HS-27A (cell line): ENCODE measurements at regions not wholly inside any gene's neighbourhood (a gene's known extent, or its start where the extent isn't known, plus 50 kb on each side); places are given as distances from the start of the nearest gene placed in this dataset.
"Not testable (repeated sequence)": the region's sequence is repeated elsewhere in the genome, so short reads cannot be mapped to it uniquely, and the experiment has no call there.

ENCODE experiments used
- DNase-seq: peaks from one replicate; pipeline ENCODE4 v3.0.0-alpha.2; 2012; ENCODE audit warnings: low read depth, missing footprints

- DNase-seq: no peak
These were observed 510.3 kb upstream of the CHAC2 start for GRCh38 chr2:53257287-53257686.

DNA sequence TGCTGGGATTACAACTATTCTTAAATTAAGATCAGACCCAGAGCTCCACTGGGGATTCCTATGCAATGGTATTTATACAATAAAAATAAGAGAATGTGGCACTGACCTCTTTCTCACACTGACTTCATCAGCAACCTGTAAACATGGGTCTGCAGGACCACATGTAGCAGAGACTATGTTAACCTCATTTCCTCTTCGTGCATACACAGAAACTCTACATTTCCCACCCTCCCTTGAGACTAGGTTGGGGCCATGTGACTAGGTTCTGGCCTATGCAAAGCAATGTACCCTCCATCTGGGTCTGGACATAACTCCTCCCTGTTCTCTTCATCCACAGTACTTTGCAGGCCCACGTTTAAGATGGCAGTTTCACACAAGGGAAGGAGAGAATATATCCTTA is 514.4 kb upstream of the CHAC2 start:
- no peak for DNase-seq

- DNase-seq: no peak
These were observed 515.5 kb upstream of the CHAC2 start for GRCh38 chr2:53252115-53252514.

- no peak for DNase-seq
These were observed 519.5 kb upstream of the CHAC2 start for GRCh38 chr2:53247956-53248735.

GRCh38 chr2:53243430-53243829 is 524.2 kb upstream of the CHAC2 start:
- DNase-seq: no peak

DNA sequence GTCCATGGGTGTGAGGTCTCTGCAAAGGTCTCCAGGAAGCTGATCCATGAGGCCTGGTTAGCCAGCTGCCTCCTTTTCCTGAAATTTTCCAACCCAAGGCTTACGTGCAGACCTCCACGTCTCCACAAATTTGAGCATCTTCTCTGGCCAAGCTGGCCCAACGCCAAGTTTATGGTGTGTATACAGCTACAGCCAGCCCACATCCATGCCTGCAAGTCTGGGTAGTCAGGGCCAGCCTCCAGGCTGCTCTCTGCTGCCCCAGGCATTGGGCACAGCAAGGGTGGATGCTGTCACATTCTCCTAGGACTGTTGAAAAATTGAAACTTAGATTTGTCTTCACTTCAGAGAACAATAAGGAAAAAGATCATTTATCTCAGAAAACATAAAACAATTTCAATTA is 525.5 kb upstream of the CHAC2 start:
- DNase-seq: no peak

DNA sequence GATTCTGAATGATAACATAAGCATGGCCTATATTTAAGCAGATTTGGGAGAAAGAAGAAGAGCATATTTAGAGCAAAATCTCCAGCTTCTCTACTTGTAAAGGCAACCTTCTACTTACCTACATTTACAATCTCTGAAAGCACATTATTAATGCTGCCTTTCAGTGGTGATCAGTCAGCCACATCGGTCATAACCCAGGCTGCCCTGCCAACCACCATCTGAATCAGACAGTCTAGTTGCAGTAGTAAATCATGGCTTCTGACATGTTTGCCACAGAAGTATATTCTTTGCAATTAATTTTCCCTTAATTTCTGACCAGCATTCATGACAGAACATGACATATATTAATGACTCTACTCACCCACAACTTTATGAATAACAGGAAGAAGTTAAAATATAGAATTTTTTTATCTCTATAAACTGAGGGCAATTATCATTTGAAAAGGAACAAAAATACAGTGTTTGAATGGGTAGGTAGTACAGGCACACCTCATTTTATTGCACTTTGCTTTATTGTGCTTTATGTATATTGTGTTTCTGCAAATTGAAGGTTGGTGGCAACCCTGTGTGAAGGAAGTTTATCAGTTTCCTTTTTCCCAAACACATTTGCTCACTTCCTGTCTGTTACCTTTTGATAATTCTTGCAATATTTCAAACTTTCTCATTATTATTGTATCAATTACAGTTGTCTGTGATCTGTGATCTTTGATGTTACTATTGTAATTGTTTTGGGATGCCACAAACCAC is 531.6 kb upstream of the CHAC2 start:
- no peak for DNase-seq

DNA sequence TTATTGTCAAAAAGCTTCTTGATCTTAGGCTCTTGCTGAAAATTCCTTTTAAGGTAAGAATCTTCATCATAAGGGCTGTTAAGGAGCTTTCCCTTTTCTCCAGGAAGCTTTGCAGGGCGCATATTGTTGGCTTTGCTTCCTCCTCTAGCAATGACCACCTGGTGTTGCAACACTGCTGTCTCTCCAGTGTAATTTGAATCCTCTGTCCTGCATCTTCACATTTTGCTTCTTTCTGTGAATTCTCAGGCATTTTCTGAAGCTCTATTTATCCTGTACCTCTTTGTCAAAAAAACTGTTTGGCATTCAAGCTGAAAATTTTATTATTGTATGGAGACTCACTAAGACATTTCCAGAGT is 533.1 kb upstream of the CHAC2 start:
- DNase-seq: no peak

GRCh38 chr2:53233759-53234547 is 533.7 kb upstream of the CHAC2 start:
- DNase-seq: no peak

DNA sequence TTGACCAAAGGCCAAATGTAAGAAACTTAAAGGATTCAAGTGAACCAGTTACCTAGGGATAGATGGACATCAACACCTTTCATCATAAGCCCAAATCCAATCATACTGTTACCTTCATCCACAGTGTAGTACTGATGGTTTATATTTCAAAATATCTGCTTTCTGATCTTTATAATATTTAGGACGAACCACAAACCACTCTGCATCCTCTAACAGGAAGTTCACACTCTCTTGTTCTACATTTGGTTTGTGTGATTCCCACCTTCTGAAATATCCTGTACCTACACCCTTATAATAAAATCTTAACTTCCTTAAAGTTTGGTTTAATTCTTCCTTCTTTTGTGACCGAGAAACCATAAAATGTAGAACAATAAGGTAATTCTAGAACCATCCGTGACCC is 535.7 kb upstream of the CHAC2 start:
- no peak for DNase-seq

DNA sequence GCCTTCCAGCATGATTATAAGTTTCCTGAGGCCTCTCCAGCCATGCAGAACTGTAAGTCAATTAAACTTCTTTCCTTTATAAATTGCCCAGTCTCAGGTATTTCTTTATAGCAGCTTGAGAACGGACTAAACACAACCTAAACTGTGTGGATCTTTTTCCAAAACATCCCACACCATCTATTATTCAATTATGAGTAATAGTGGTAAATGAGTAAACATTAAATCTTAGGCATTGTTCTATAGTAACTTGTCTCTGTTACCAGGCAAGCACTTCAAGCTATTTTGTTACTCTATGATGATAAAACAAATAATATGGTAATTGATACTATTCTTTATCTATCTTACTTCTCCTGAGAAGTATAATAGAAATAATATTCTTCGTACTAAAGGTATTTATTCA is 536.9 kb upstream of the CHAC2 start:
- DNase-seq: no peak

- DNase-seq: no peak
These were observed 540.1 kb upstream of the CHAC2 start for GRCh38 chr2:53227535-53227934.

GRCh38 chr2:53220969-53221368 is 546.6 kb upstream of the CHAC2 start:
- DNase-seq: no peak

GRCh38 chr2:53217250-53217649 is 550.4 kb upstream of the CHAC2 start:
- no peak for DNase-seq

- DNase-seq: no peak
These were observed 550.8 kb upstream of the CHAC2 start for GRCh38 chr2:53216805-53217204.

- DNase-seq: no peak
These were observed 555.0 kb upstream of the CHAC2 start for GRCh38 chr2:53212576-53212975.

DNA sequence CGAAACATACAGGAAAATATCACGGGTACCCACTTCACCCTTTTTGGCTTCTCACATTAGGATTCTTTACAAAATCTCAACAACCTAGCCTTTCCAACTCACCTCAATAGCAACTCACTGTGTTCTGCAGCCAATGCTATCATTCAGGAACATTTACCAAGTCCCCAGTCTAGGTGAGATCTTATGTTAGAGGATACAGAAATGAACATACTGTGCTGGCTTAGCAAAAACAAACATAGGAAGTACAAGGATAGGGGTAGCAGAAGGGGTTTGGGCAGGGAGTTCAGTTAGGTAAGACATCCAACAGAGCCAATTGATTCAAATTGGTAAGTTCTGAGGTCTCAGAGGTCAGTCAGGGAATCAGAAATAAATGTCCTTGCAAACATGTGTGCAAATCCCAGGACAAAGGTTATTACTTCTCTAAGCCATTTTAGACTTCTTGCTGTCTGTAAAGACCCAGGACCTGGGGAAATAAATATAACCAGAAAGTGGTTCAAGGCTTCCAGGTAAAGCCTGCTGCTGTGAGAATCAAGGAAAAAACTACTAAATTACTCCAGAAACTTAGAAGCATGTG is 556.3 kb upstream of the CHAC2 start:
- no peak for DNase-seq

DNA sequence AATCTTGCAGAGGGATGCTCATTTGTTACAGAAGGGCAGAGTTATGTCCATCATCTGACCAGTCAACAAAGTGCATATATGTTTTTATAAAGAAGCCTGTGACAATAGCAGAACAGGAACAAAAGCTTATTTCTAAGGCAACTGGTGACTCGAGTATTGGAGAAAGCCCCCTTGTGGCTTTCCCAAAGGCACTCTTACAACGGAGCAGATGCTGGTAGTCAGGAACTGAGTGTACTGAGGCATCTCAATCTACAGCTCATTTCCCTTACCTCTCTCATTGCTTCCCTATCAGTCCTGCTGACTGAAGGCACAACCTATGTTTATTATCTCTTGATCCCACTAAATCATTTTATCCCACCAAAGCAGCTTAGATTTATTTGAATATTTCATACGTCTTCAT is 557.1 kb upstream of the CHAC2 start:
- DNase-seq: no peak

DNA sequence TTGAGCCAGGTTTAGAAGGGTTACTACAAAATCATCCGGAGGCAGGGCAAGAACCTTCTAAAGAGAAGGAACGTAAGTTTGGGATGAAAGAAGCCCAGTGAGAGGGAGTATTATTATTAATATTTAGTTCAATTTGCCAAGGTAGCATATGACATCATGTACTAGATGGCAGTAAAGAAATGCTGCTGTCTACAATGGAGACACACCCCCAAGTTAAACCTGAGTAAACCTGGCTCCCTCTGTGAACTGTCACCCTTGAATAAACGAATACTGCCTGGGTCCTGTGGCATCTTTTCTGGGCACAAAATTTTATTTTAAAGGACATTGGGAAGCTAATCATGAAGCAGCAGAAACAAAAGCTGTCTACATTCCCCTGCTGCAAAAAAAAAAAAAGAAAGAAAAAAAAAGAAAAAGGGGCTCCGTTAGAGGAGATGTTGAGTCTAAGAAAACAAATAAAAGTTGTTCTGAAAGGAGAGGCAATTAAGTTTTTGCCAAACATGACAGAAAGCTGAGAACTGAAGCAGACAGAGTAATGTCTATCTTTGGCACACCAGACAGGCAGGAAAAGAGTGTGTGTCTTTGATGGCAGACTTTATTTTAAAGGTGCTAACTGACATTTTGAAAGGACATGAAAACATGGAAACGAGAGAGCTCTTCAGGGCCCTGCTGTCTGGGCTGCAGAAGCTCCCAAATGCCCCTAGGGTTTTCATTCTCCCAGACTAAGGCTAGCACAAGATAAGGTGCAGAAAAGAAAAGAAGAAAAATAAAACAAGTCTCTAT is 557.7 kb upstream of the CHAC2 start:
- DNase-seq: no peak

DNA sequence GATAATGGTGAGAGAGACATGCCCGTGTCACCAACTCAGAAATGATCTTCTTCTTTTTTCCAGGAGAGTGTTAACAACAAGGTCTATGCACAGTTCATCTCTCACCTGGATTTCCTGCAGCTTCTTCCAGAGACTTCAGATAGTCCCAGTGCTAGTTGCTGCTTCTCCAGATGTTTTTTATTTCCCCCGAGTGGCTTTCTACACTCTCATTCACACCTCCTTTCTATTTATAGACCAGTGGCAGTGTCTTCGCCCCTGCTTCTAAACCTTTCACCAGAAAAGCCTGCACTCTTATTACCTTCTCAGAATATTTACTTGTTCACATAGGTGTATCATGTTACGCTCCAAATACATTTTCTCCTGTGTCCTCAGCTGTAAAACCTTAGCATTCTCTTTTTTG is 558.8 kb upstream of the CHAC2 start:
- DNase-seq: no peak

DNA sequence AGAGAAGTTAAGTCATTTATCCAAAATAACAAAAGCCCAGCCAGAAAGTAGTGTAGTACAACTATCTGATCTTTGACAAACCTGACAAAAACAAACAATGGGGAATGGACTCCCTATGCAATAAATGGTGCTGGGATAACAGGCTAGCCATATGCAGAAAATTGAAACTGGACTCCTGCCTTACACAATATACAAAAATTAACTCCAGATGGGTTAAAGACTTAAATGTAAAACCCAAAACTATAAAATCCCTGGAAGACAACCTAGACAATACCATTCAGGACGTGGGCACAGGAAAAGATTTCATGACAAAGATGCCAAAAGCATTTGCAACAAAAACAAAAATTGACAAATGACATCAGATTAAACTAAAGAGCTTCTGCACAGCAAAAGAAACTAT is 561.4 kb upstream of the CHAC2 start:
- not testable (repeated sequence) for DNase-seq

DNA sequence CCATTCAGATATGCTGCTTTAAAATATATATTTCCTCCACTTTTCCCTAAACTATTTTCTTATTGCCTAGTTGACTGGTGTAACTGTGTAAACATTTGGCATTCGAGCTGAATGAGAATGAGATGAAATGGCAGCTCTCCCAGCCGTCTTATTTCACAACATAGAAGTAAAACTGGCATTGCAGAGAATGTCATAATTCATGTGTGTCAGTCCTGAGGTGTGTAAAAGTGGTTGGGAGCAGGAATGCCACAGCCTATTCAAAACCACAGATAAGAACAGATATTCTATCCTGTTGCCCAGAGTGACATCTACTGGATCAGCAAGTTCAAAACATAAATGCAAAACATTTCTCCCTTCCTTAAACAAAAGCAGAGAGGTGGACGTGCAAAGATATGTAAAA is 565.5 kb upstream of the CHAC2 start:
- DNase-seq: peak; percentile 57
